Parathyroid adenoma (tissue), 2 donors: ENCODE measurements at regions not wholly inside any gene's neighbourhood (a gene's known extent, or its start where the extent isn't known, plus 50 kb on each side); places are given as distances from the start of the nearest gene placed in this dataset.

Experiments used
- H2AFZ ChIP-seq: fragments of 300-600 bp; sonication (generic); one replicate; pipeline ENCODE4 v1.7.0; 2017; ENCODE audit warnings: antibody characterized with exemption, mild to moderate bottlenecking
- H3K27ac ChIP-seq: fragments of 300-600 bp; sonication (generic); one replicate; pipeline ENCODE4 v1.7.0; 2017
- H3K27me3 ChIP-seq: fragments of 300-600 bp; sonication (generic); one replicate; pipeline ENCODE4 v1.7.0; 2017; ENCODE audit warnings: low read length; ENCODE audit not compliant: control insufficient read depth, insufficient read depth
- H3K36me3 ChIP-seq: fragments of 300-600 bp; sonication (generic); one replicate; pipeline ENCODE4 v1.7.0; 2017; ENCODE audit warnings: low read length; ENCODE audit not compliant: control insufficient read depth, insufficient read depth
- H3K4me1 ChIP-seq: fragments of 300-600 bp; sonication (generic); one replicate; pipeline ENCODE4 v1.7.0; 2017; ENCODE audit warnings: control low read depth
- H3K4me2 ChIP-seq: fragments of 300-600 bp; sonication (generic); one replicate; pipeline ENCODE4 v1.7.0; 2017; ENCODE audit warnings: low read length
- H3K4me3 ChIP-seq: fragments of 300-600 bp; sonication (generic); one replicate; pipeline ENCODE4 v1.7.0; 2017; ENCODE audit warnings: low read depth, low read length
- H3K79me2 ChIP-seq: fragments of 300-600 bp; sonication (generic); one replicate; pipeline ENCODE4 v1.7.0; 2017; ENCODE audit warnings: control low read depth
- H3K9ac ChIP-seq: fragments of 300-600 bp; sonication (generic); one replicate; pipeline ENCODE4 v1.7.0; 2017; ENCODE audit warnings: mild to moderate bottlenecking
- H3K9me3 ChIP-seq: fragments of 300-600 bp; sonication (generic); one replicate; pipeline ENCODE4 v1.7.0; 2017; ENCODE audit warnings: low read length; ENCODE audit not compliant: control insufficient read depth
- TF ChIP-seq, protein P1 (sequence below): fragments of 300-600 bp; sonication (generic); IDR thresholded peaks from one replicate; pipeline ENCODE4 v1.7.0; 2017; ENCODE audit warnings: antibody characterized with exemption, mild to moderate bottlenecking
- donor health status: primary hyperparathyroidism.

DNA sequence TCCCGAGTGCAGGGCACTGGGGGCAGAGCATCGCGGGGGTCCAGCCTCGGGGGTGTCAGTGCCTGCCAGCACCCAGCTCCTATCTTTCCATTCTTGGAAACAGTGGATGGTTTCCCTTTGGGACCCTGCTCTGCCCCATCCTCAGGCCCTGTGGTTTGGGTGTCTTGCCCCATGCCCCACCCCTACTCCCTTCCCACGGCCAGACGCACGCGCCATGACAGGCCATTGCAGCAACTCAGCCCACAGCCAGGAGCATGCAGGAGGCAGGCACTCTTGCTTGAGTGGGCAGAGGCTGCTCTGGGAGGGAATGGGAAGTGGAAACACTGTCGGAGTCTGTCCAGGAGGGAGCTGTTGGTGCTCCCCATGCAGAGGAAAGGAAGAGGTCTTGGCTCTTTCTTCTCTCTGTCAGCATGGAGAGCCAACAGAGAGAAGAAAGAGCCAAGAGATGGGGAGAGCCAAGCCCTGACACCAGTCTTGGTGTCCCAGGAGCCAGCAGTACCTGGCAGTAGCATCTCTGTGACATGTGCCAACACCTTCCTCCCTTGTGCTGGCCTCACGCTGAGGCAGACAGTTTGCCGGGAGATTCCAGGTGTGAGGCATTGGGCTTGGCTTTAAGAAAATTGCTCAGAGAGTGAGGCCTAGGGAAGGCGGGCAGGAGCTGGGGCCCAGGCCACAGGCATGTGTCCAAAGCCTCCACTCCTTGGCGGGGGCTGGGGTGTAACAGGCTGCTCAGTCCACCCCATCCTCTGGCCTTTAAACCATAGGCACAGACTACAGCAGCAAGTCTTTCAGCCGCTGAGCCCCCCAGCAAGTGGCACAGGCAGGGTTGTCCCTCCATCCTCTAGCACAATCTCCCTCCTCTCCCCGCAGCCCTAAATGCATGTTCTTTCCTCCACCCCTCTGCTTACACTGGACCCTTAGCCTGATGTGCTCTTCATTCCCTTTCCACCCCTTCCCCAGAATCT is 86.7 kb upstream of the UQCRFS1 start:
- Histone ChIP-seq H3K27me3 (no peaks in the 10 kb centered on the region), H3K4me2 (no peak overlapping the region), H3K4me1 (peaks cover 8% of the 10 kb centered on the region), H3K79me2 (no peaks in the 10 kb centered on the region), H3K27ac (no peak overlapping the region), H2AFZ (no peak overlapping the region), H3K4me3 (no peak overlapping the region), H3K9me3 (no peaks in the 10 kb centered on the region), H3K36me3 (no peaks in the 10 kb centered on the region), H3K9ac (no peak overlapping the region)
- TF ChIP-seq, protein P1, sequence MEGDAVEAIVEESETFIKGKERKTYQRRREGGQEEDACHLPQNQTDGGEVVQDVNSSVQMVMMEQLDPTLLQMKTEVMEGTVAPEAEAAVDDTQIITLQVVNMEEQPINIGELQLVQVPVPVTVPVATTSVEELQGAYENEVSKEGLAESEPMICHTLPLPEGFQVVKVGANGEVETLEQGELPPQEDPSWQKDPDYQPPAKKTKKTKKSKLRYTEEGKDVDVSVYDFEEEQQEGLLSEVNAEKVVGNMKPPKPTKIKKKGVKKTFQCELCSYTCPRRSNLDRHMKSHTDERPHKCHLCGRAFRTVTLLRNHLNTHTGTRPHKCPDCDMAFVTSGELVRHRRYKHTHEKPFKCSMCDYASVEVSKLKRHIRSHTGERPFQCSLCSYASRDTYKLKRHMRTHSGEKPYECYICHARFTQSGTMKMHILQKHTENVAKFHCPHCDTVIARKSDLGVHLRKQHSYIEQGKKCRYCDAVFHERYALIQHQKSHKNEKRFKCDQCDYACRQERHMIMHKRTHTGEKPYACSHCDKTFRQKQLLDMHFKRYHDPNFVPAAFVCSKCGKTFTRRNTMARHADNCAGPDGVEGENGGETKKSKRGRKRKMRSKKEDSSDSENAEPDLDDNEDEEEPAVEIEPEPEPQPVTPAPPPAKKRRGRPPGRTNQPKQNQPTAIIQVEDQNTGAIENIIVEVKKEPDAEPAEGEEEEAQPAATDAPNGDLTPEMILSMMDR, result no peak

GRCh38 chr19:29302002-29302928 is 89.3 kb upstream of the UQCRFS1 start:
- Histone ChIP-seq H3K4me2 (no peak overlapping the region), H3K27me3 (no peaks in the 10 kb centered on the region), H3K4me3 (no peak overlapping the region), H3K9ac (no peak overlapping the region), H3K36me3 (no peaks in the 10 kb centered on the region), H2AFZ (no peak overlapping the region), H3K9me3 (no peaks in the 10 kb centered on the region), H3K79me2 (no peaks in the 10 kb centered on the region), H3K27ac (no peak overlapping the region), H3K4me1 (peaks cover 5% of the 10 kb centered on the region)
- TF ChIP-seq, protein P1, result no peak

GRCh38 chr19:29303069-29303718 is 90.2 kb upstream of the UQCRFS1 start:
- TF ChIP-seq, protein P1, result no peak
- no peak overlapping the region for H3K4me3 ChIP-seq

GRCh38 chr19:29303719-29304090 is 90.8 kb upstream of the UQCRFS1 start:
- Histone ChIP-seq H3K9me3 (no peaks in the 10 kb centered on the region), H3K27me3 (no peaks in the 10 kb centered on the region), H3K4me1 (peaks cover 5% of the 10 kb centered on the region), H3K27ac (no peak overlapping the region), H3K9ac (no peak overlapping the region), H3K4me2 (no peak overlapping the region), H3K79me2 (no peaks in the 10 kb centered on the region), H2AFZ (no peak overlapping the region), H3K4me3 (no peak overlapping the region), H3K36me3 (no peaks in the 10 kb centered on the region)
- TF ChIP-seq, protein P1, result no peak

More at GRCh38 chr19:29303069-29303718, 90.2 kb upstream of the UQCRFS1 start:
- Histone ChIP-seq H3K79me2 (no peaks in the 10 kb centered on the region), H3K27me3 (no peaks in the 10 kb centered on the region), H3K36me3 (no peaks in the 10 kb centered on the region), H3K9me3 (no peaks in the 10 kb centered on the region), H3K9ac (no peak overlapping the region), H3K27ac (no peak overlapping the region), H2AFZ (no peak overlapping the region), H3K4me2 (no peak overlapping the region), H3K4me1 (peaks cover 5% of the 10 kb centered on the region)
